ENCODE measurements at regions not wholly inside any gene's neighbourhood (a gene's known extent, or its start where the extent isn't known, plus 50 kb on each side); places are given as distances from the start of the nearest gene placed in this dataset.

- no peak for ATAC-seq
- H3K9me3 ChIP-seq: no peaks in the 10 kb centered on the region
- H3K36me3 ChIP-seq (replicated peaks in 1 of 2; ENCODE audit: insufficient read depth in 1 of 2, low read depth in 2 of 2): no peaks in the 10 kb centered on the region
- intact Hi-C loops (cut with DNase I): no loop called here
- no peaks in the 10 kb centered on the region for H3K27me3 ChIP-seq
- no peak for DNase-seq
- 82 to 83% methylated on average over 3 of the region's 3 CpGs for WGBS, 2 donors
- no peaks in the 10 kb centered on the region for H3K4me1 ChIP-seq
- no peak overlapping the region for H3K27ac ChIP-seq
- no peak for TF ChIP-seq POLR2A (IDR thresholded peaks at IDR 0.05)
- no peak overlapping the region for H3K4me3 ChIP-seq
Measured at GRCh38 chr16:6274351-6274750, 1058.3 kb upstream of the RBFOX1 start.

DNA sequence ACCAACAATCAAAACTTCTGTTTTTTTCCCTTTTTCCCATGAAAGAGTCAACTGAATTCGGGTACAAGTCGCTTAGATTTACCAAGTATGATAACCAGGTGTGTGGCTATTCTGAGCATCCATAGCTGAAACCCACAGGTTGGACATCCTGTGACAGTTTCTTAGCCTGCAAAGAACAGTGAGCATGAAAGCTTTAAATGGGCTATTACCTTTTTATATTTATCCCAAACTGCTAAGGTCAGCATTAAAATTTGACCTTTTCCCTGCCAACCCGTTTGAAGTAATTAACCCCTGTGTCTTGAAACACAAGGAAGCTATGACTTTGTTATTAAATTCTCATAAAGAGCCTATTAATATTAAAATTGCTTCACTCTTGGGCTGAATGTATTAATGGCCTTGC is 1065.0 kb upstream of the RBFOX1 start:
- Histone ChIP-seq H3K4me1 (no peaks in the 10 kb centered on the region), H3K27me3 (no peaks in the 10 kb centered on the region), H3K9me3 (no peaks in the 10 kb centered on the region), H3K36me3 (replicated peaks in 1 of 2; ENCODE audit: insufficient read depth in 1 of 2, low read depth in 2 of 2) (no peaks in the 10 kb centered on the region), H3K4me3 (no peak overlapping the region), H3K27ac (no peak overlapping the region)
- no peak for ATAC-seq
- intact Hi-C loops (cut with DNase I): no loop called here
- no peak for DNase-seq
- WGBS, 2 donors: 44 to 47% methylated on average over 3 of the region's 3 CpGs
- no peak for TF ChIP-seq POLR2A (IDR thresholded peaks at IDR 0.05)
- no peak for TF ChIP-seq CTCF (IDR thresholded peaks at IDR 0.05)

- Histone ChIP-seq H3K27me3 (no peaks in the 10 kb centered on the region), H3K9me3 (no peaks in the 10 kb centered on the region), H3K4me3 (no peak overlapping the region), H3K27ac (no peak overlapping the region), H3K36me3 (replicated peaks in 1 of 2; ENCODE audit: insufficient read depth in 1 of 2, low read depth in 2 of 2) (no peaks in the 10 kb centered on the region), H3K4me1 (no peaks in the 10 kb centered on the region)
- intact Hi-C loops (cut with DNase I): no loop called here
- no peak for DNase-seq
- no peak for TF ChIP-seq POLR2A (IDR thresholded peaks at IDR 0.05)
- 77 to 89% methylated on average over 2 of the region's 2 CpGs for WGBS, 2 donors
- no peak for ATAC-seq
Measured at GRCh38 chr16:6266703-6267102, 1065.9 kb upstream of the RBFOX1 start.

- no peaks in the 10 kb centered on the region for H3K27me3 ChIP-seq
- intact Hi-C loops (cut with DNase I): no loop called here
- H3K9me3 ChIP-seq: peaks cover 0 to 3% (median 0%) of the 10 kb centered on the region in 3 donors
- WGBS, 2 donors: 69 to 71% methylated on average over 4 of the region's 4 CpGs
- H3K4me3 ChIP-seq: no peak overlapping the region
- no peak overlapping the region for H3K27ac ChIP-seq
- DNase-seq: no peak
- H3K4me1 ChIP-seq: no peaks in the 10 kb centered on the region
- no peak for ATAC-seq
- no peaks in the 10 kb centered on the region for H3K36me3 ChIP-seq (replicated peaks in 1 of 2; ENCODE audit: insufficient read depth in 1 of 2, low read depth in 2 of 2)
- no peak for TF ChIP-seq CTCF (IDR thresholded peaks at IDR 0.05)
- TF ChIP-seq POLR2A (IDR thresholded peaks at IDR 0.05): no peak
Measured at GRCh38 chr16:6265968-6266367, 1066.7 kb upstream of the RBFOX1 start.

- H3K4me3 ChIP-seq: no peak overlapping the region
- H3K36me3 ChIP-seq (replicated peaks in 1 of 2; ENCODE audit: insufficient read depth in 1 of 2, low read depth in 2 of 2): no peaks in the 10 kb centered on the region
- intact Hi-C loops (cut with DNase I): no loop called here
- DNase-seq (no peak), ATAC-seq (no peak)
- 62 to 65% methylated on average over 3 of the region's 3 CpGs for WGBS, 2 donors
- no peak overlapping the region for H3K27ac ChIP-seq
- H3K4me1 ChIP-seq: no peaks in the 10 kb centered on the region
- TF ChIP-seq CTCF (IDR thresholded peaks at IDR 0.05) (no peak), POLR2A (IDR thresholded peaks at IDR 0.05) (no peak)
- H3K27me3 ChIP-seq: no peaks in the 10 kb centered on the region
- H3K9me3 ChIP-seq: peaks cover 0 to 3% (median 0%) of the 10 kb centered on the region in 3 donors
Measured at GRCh38 chr16:6258056-6258455, 1074.6 kb upstream of the RBFOX1 start.

- intact Hi-C loops (cut with DNase I): no loop called here
- ATAC-seq: no peak
Measured at GRCh38 chr16:6252541-6252940, 1080.1 kb upstream of the RBFOX1 start.

More at GRCh38 chr16:6252541-6252940, 1080.1 kb upstream of the RBFOX1 start:
- no peak for DNase-seq
- Histone ChIP-seq H3K4me1 (no peaks in the 10 kb centered on the region), H3K27ac (no peak overlapping the region), H3K9me3 (no peaks in the 10 kb centered on the region), H3K36me3 (replicated peaks in 1 of 2; ENCODE audit: insufficient read depth in 1 of 2, low read depth in 2 of 2) (no peaks in the 10 kb centered on the region), H3K27me3 (no peaks in the 10 kb centered on the region), H3K4me3 (no peak overlapping the region)
- TF ChIP-seq POLR2A (IDR thresholded peaks at IDR 0.05) (no peak), CTCF (IDR thresholded peaks at IDR 0.05) (no peak)
- 48 to 51% methylated on average over 4 of the region's 4 CpGs for WGBS, 2 donors
